IPS DF 6.9 (cell line): ENCODE measurements at regions not wholly inside any gene's neighbourhood (a gene's known extent, or its start where the extent isn't known, plus 50 kb on each side); places are given as distances from the start of the nearest gene placed in this dataset.

Experiments used
- DNase-seq: peaks from one replicate; pipeline ENCODE4 v3.0.0-alpha.2; 2013; ENCODE audit warnings: low read depth, low spot score
- H3K27ac ChIP-seq: one replicate; pipeline ENCODE4 v1.5.1; 2013; ENCODE audit warnings: low read length, control low read depth
- H3K27me3 ChIP-seq: 2 replicates; pipeline ENCODE4 v1.6.1; 2013; ENCODE audit warnings: mild to moderate bottlenecking, low read length; ENCODE audit not compliant: control insufficient read depth, insufficient read depth
- H3K36me3 ChIP-seq: 2 replicates; pipeline ENCODE4 v1.6.1; 2013; ENCODE audit warnings: low read length; ENCODE audit not compliant: control insufficient read depth, insufficient read depth
- H3K4me1 ChIP-seq: 2 replicates; pipeline ENCODE4 v1.6.1; 2013; ENCODE audit warnings: low read length; ENCODE audit not compliant: control insufficient read depth, insufficient read depth
- H3K4me3 ChIP-seq: 2 replicates; pipeline ENCODE4 v1.5.1; 2013; ENCODE audit warnings: mild to moderate bottlenecking, low read length
- H3K9me3 ChIP-seq: 2 replicates; pipeline ENCODE4 v1.6.1; 2013; ENCODE audit warnings: low read length, inconsistent platforms; ENCODE audit not compliant: control insufficient read depth, insufficient read depth
- WGBS: extraction: QIAGEN DNeasy Blood & Tissue Kit; methylation state at CpG from one replicate; pipeline ENCODE4 v1.1.7; 2013; ENCODE audit warnings: mixed read lengths, missing lambda C conversion rate; ENCODE audit not compliant: insufficient read length, insufficient coverage; 5-methylcytosine and 5-hydroxymethylcytosine counted together

DNA sequence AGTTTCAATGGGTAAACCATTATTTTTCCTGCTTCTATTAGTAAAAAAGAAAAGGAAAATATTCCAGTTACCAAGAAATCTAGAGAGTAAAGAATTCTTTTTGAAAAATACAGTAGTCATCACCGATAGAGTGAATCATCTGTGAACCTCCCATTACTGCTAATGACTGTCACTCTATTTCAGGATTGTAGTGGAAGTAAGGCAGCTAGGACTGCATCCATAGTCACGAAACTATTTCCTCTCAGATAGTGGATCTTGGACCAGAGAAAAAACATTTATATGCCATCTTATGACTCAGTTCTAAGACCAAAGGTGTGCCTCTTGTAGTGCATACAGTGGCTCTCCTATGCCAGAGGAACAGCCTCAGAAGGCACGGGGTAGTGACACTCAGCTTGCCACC, 173.9 kb upstream of the PLEKHA5 start:
- DNase-seq, result no peak
- H3K36me3 ChIP-seq, result no peaks in the 10 kb centered on the region; the same call in 1 of the 2 replicates
- no peak overlapping the region for H3K4me3 ChIP-seq
- no peaks in the 10 kb centered on the region for H3K9me3 ChIP-seq
- WGBS, result no CpG with 5 or more reads among the region's 3 CpGs
- H3K4me1 ChIP-seq, result no peaks in the 10 kb centered on the region
- no peaks in the 10 kb centered on the region for H3K27me3 ChIP-seq
- H3K27ac ChIP-seq, result no peak overlapping the region

DNA sequence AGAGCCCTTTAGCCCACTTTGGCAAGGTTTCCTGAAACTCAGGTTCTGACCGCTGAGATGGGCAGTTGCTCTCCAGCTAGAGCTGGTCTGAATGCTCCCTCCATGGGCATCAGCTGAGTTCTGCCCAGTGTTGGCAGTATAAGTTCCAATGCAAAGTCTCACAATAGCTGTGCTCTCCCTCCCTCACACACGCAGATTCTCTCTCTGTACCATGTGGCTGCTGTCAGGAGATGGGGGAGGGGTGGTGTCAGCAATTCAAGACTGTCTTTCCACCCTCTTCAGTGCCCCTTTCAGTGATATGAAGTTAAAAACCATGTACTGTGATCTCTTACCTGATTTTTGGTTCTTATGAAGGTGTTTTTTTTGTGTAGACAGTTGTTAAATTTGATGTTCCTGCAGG, 164.3 kb upstream of the PLEKHA5 start:
- no CpG with 5 or more reads among the region's 2 CpGs for WGBS
- Histone ChIP-seq H3K4me1 (peaks cover 6% of the 10 kb centered on the region; the same call in 1 of the 2 replicates), H3K9me3 (no peaks in the 10 kb centered on the region), H3K4me3 (no peak overlapping the region), H3K27me3 (no peaks in the 10 kb centered on the region), H3K36me3 (no peaks in the 10 kb centered on the region), H3K27ac (no peak overlapping the region)
- no peak for DNase-seq

DNA sequence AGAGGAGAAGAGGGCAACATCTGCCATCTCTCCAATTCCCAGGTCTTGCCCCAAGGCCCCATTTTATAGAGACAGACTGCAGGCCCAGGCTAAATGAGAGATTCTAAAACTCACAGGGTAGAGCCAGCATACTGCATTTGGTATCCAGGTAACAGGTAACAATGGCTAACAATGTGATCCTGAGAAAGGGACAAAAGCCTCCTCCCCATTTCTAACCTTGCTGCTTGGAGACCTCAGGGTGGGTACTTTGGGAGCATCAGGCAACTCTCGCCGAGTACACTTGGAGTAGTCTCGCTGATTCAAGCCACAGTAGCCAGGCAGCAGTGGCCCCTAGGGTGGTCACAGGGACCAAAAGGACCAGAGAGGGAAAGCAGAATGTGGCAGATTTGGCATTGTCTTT, 162.6 kb upstream of the PLEKHA5 start:
- Histone ChIP-seq H3K27me3 (no peaks in the 10 kb centered on the region), H3K4me1 (peaks cover 6% of the 10 kb centered on the region; the same call in 1 of the 2 replicates), H3K27ac (no peak overlapping the region), H3K36me3 (no peaks in the 10 kb centered on the region), H3K4me3 (no peak overlapping the region), H3K9me3 (no peaks in the 10 kb centered on the region)
- DNase-seq, result no peak
- WGBS, result no CpG with 5 or more reads among the region's 3 CpGs

DNA sequence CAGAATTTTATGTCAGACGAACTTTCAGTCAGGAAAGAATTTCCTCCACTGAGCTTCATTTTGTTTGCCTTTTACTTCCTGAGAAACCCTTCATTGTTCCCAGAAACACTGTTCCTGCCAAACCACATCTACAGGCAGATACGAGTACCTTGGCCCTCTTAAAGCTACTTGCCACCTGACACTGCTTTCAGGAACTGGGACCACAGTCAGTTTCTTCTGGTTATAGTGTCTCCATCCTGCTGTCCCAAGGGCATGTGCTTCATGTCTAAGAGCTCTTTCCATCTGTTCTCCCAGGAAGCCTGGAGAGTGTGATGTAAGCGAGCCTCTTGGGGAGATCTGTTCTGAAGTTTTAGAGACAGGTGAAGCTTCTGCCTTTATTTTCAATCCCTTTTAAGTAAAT, 161.7 kb upstream of the PLEKHA5 start:
- H3K36me3 ChIP-seq, result no peaks in the 10 kb centered on the region
- no CpG with 5 or more reads among the region's 3 CpGs for WGBS
- H3K27me3 ChIP-seq, result no peaks in the 10 kb centered on the region
- no peak for DNase-seq
- peaks cover 6% of the 10 kb centered on the region; the same call in 1 of the 2 replicates for H3K4me1 ChIP-seq
- H3K4me3 ChIP-seq, result no peak overlapping the region
- no peaks in the 10 kb centered on the region for H3K9me3 ChIP-seq
- H3K27ac ChIP-seq, result no peak overlapping the region

DNA sequence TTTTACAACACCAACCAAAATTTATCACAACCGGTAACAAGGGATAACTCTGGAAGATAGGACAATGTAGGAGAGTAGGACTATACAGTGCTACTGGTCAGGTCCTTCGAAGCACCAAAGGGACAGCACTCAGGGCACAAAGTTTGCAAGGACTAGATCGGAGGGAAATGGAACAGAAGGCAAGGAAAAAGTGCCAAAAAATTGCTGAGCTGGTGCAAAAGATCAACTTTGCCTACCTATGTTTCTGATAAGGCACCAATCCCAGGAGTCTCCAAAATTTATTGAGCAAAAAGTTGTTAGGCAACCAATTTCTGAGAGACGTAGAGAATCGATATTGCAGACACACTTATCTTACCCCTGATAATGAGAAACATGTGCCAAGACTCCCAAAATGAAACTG, 160.0 kb upstream of the PLEKHA5 start:
- H3K27me3 ChIP-seq, result no peaks in the 10 kb centered on the region
- H3K4me1 ChIP-seq, result peaks cover 6% of the 10 kb centered on the region; the same call in 1 of the 2 replicates
- no CpG with 5 or more reads among the region's 5 CpGs for WGBS
- H3K9me3 ChIP-seq, result no peaks in the 10 kb centered on the region
- H3K36me3 ChIP-seq, result no peaks in the 10 kb centered on the region
- no peak overlapping the region for H3K4me3 ChIP-seq
- no peak overlapping the region for H3K27ac ChIP-seq
- DNase-seq, result no peak

DNA sequence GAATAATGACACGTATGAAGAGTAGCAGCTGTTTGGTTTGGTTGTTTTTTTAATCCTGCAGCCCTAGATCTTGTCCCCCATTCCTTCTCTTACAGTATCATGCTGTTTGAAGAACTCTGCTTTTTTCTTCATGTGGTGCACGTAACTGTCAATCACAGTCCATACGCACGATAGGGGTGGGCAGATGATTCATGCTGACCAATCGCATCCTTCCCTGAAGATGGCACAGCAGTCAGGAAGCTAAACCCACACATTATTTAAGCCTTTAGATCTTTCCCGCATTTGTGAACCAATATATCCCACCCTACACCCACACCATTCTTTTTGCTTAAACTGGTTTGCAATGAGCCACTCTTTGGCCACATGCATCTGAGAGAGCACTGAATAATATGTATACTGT, 158.9 kb upstream of the PLEKHA5 start:
- no peak overlapping the region for H3K27ac ChIP-seq
- no CpG with 5 or more reads among the region's 6 CpGs for WGBS

DNA sequence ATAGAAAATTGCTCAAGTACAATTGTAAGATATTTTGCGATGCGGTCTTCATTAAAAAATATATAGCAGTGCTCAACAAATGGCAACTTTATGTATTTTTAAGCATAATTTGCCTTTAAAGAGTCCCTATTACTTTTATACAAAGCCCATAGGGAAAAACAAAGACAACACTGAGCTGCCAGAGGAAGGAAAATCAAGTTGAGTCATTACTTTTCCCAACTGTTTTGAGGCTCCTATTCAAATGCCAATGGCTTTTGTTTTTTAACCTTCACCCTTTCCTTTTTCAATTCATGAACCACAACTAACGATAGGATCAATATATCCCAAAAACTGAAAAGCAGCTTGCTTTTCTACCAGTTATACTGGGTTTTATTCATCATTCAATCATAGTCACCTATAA, 157.6 kb upstream of the PLEKHA5 start:
- no CpG with 5 or more reads among the region's 3 CpGs for WGBS
- Histone ChIP-seq H3K4me1 (peaks cover 3% of the 10 kb centered on the region; the same call in 1 of the 2 replicates), H3K9me3 (no peaks in the 10 kb centered on the region), H3K36me3 (no peaks in the 10 kb centered on the region), H3K27me3 (no peaks in the 10 kb centered on the region), H3K4me3 (no peak overlapping the region), H3K27ac (no peak overlapping the region)
- DNase-seq, result no peak

More for the DNA sequence above, 158.9 kb upstream of the PLEKHA5 start:
- H3K4me3 ChIP-seq, result no peak overlapping the region
- H3K36me3 ChIP-seq, result no peaks in the 10 kb centered on the region
- H3K9me3 ChIP-seq, result no peaks in the 10 kb centered on the region
- DNase-seq, result no peak
- H3K27me3 ChIP-seq, result no peaks in the 10 kb centered on the region
- peaks cover 3% of the 10 kb centered on the region; the same call in 1 of the 2 replicates for H3K4me1 ChIP-seq

DNA sequence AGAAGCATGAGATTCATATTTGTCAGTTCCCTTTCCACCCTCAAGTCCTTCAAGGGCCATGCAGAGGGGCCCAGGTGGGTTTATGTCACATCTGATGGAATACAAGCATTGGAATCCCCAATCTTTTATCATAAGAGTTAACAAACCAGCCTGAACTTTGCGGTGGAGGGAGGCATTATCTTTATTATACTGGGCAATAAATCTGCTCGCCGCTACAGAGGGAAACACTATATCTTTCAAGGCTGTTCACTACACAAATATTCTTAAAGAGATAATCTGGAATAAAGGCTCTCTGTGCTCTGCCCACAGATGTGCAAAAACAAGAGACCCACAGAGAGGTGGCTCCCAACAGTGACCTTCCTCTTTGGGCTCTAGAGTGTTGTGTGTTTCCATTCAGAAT, 153.6 kb upstream of the PLEKHA5 start:
- no CpG with 5 or more reads among the region's 3 CpGs for WGBS
- Histone ChIP-seq H3K4me1 (no peaks in the 10 kb centered on the region), H3K27me3 (no peaks in the 10 kb centered on the region)

DNA sequence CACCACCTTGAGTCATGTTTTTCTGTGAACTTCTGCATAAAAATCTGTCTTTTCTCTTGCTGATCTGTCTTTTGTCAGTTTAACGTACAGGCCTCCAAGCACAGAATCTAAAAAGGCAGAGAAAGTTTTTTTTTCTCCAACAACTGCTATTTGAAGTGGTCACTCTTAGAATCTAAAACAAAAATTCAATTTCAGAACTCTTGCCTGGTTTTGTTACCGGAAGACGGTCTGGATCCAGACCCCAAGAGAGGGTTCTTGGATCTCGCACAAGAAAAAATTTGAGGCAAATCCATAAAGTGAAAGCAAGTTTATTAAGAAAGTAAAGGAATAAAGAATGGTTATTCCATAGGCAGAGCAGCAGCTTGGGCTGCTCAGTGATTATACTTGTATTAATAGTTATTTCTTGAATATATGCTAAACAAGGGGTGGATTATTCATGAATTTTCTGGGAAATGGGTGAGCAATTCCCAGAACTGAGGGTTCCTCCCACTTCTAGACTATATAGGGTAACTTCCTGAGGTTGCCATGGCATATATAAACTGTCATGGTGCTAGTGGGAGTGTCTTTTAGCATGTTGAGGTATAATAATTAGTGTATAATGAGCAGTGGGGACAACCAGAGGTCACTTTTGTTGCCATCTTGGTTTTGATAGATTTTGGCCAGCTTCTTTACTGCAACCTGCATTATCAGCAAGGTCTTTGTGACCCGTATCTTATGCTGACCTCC, 150.0 kb upstream of the PLEKHA5 start:
- DNase-seq, result no peak
- no CpG with 5 or more reads among the region's 5 CpGs for WGBS
- Histone ChIP-seq H3K4me3 (no peak overlapping the region), H3K9me3 (peaks cover 2% of the 10 kb centered on the region; the same call in 1 of the 2 replicates), H3K4me1 (0 out of 2 replicates have a peak, but pooled peaks cover 2% of the 10 kb centered on the region), H3K27me3 (no peaks in the 10 kb centered on the region), H3K27ac (no peak overlapping the region), H3K36me3 (peaks cover 2% of the 10 kb centered on the region; the same call in 1 of the 2 replicates)

More for the DNA sequence above, 153.6 kb upstream of the PLEKHA5 start:
- Histone ChIP-seq H3K27ac (no peak overlapping the region), H3K36me3 (no peaks in the 10 kb centered on the region), H3K9me3 (no peaks in the 10 kb centered on the region), H3K4me3 (no peak overlapping the region)
- no peak for DNase-seq

DNA sequence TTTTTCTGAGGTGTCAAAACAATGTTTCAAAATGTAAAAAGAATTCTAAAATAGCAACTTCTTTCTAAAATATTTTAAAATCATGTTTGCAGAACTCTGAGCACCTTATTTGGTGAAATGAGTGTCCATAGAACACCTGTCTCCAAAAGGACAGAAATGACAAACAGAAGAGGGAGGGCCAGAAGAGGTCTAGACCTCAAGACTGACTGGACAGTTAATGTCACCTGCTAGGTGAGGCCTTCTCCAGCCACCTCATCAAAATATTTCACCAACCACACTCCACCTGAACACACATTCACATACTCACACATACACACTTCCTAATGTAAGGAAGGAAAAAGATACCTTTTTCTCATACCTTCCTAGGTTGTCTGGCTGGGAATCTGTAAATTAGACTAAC, 147.8 kb upstream of the PLEKHA5 start:
- Histone ChIP-seq H3K36me3 (peaks cover 2% of the 10 kb centered on the region; the same call in 1 of the 2 replicates), H3K4me1 (0 out of 2 replicates have a peak, but pooled peaks cover 2% of the 10 kb centered on the region), H3K27me3 (no peaks in the 10 kb centered on the region), H3K27ac (no peak overlapping the region), H3K9me3 (peaks cover 2% of the 10 kb centered on the region; the same call in 1 of the 2 replicates), H3K4me3 (no peak overlapping the region)
- DNase-seq, result no peak
